ENCODE measurements at regions not wholly inside any gene's neighbourhood (a gene's known extent, or its start where the extent isn't known, plus 50 kb on each side); places are given as distances from the start of the nearest gene placed in this dataset.
"Not testable (repeated sequence)": the region's sequence is repeated elsewhere in the genome, so short reads cannot be mapped to it uniquely, and the experiment has no call there.

DNA sequence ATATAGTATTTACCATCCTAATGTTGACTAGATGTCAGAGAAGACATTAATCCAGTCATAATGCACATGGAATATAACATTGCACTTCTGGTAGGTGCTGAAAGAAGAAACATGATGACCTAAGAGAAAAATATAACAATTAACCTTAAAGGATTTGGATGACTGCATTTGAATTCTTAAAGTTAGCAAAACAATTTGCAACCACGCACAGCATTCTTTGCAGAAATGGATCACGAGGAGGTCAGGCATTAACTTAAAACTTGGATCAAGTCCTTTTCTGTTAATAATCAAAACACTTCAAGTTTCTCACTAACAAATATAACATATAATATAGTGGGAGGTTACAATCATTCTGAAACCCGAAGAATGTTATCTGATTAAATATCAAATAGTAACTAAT is 525.0 kb upstream of the SLITRK6 start:
- DNase-seq, result no peak
- intact Hi-C loops (cut with DNase I), result no loop called here
- no peaks in the 10 kb centered on the region for H3K36me3 ChIP-seq (replicated peaks in 1 of 2; ENCODE audit: insufficient read depth in 1 of 2, low read depth in 2 of 2)
- H3K4me3 ChIP-seq, result no peak overlapping the region
- no peak for ATAC-seq
- 47 to 55% methylated on average over 3 of the region's 3 CpGs for WGBS, 2 donors
- no peaks in the 10 kb centered on the region for H3K4me1 ChIP-seq
- TF ChIP-seq POLR2A (IDR thresholded peaks at IDR 0.05) (no peak), CTCF (IDR thresholded peaks at IDR 0.05) (no peak)
- no peaks in the 10 kb centered on the region for H3K9me3 ChIP-seq
- no peak overlapping the region for H3K27ac ChIP-seq
- H3K27me3 ChIP-seq, result no peaks in the 10 kb centered on the region

DNA sequence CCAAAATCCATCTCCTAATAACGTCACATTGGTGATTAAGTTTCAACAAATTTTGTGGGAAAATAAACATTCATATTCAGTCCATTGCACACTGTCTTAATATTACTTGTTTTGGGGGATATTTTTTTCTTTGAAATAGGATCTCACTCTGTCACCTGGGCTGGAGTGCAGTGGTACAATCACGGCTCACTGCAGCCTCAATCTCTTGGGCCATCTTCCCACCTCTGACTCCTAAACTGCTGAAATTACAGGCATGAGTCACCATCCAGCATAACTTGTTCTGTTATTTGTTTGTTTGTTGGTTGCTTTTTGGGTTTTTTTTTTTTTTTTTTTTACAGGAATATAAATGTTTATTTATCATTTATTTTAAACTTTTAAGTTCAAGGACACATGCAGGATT is 556.1 kb upstream of the SLITRK6 start:
- Histone ChIP-seq H3K36me3 (replicated peaks in 1 of 2; ENCODE audit: insufficient read depth in 1 of 2, low read depth in 2 of 2) (no peaks in the 10 kb centered on the region), H3K4me3 (no peak overlapping the region), H3K9me3 (no peaks in the 10 kb centered on the region), H3K27ac (no peak overlapping the region), H3K4me1 (no peaks in the 10 kb centered on the region), H3K27me3 (no peaks in the 10 kb centered on the region)
- TF ChIP-seq POLR2A (IDR thresholded peaks at IDR 0.05), result no peak
- TF ChIP-seq CTCF (IDR thresholded peaks at IDR 0.05), result no peak
- ATAC-seq (no peak), DNase-seq (no peak)
- intact Hi-C loops (cut with DNase I), result no loop called here
- WGBS, 2 donors, result 33 to 36% methylated on average over 2 of the region's 2 CpGs

DNA sequence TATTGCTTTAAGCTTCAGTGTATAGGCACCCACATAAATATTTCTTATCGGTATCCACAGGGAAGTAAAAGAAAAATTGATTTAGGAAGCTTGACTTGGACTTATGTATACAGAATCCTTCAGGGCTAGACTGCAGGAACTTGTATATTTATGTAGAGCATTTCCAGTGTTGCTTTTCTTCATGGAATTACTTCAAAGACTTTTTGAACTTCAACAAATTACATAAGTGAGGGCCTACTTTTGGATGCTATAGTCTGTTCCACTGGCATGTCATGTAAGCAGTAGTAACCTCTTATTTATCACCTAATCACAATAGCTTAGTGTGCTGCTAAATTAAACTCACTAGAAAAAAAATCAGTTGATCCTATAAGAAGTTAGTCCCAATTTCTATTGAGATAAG is 557.9 kb upstream of the SLITRK6 start:
- H3K4me3 ChIP-seq, result no peak overlapping the region
- H3K4me1 ChIP-seq, result no peaks in the 10 kb centered on the region
- no peak for ATAC-seq
- H3K27me3 ChIP-seq, result no peaks in the 10 kb centered on the region
- H3K27ac ChIP-seq, result no peak overlapping the region
- H3K36me3 ChIP-seq (replicated peaks in 1 of 2; ENCODE audit: insufficient read depth in 1 of 2, low read depth in 2 of 2), result no peaks in the 10 kb centered on the region
- no peak for TF ChIP-seq POLR2A (IDR thresholded peaks at IDR 0.05)
- no peak for TF ChIP-seq CTCF (IDR thresholded peaks at IDR 0.05)
- 48 to 52% methylated on average over 1 of the region's 1 CpG for WGBS, 2 donors
- DNase-seq, result no peak
- intact Hi-C loops (cut with DNase I), result no loop called here
- H3K9me3 ChIP-seq, result no peaks in the 10 kb centered on the region

DNA sequence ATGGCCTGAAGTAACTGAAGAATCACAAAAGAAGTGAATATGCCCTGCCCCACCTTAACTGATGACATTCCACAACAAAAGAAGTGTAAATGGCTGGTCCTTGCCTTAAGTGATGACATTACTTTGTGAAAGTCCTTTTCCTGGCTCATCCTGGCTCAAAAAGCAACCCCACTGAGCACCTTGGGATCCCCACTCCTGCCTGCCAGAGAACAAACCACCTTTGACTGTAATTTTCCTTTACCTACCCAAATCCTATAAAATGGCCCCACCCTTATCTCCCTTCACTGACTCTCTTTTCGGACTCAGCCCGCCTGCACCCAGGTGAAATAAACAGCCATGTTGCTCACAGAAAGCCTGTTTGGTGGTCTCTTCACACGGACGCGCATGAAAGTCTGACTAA is 564.5 kb upstream of the SLITRK6 start:
- DNase-seq; H3K4me1 ChIP-seq; H3K27me3 ChIP-seq; H3K27ac ChIP-seq; H3K36me3 ChIP-seq (replicated peaks in 1 of 2; ENCODE audit: insufficient read depth in 1 of 2, low read depth in 2 of 2); H3K9me3 ChIP-seq; intact Hi-C loops (cut with DNase I); ATAC-seq; H3K4me3 ChIP-seq: not testable (repeated sequence)
- WGBS, 2 donors, result 65 to 81% methylated on average over 5 of the region's 5 CpGs

- 77 to 81% methylated on average over 12 of the region's 12 CpGs for WGBS, 2 donors
- H3K4me1 ChIP-seq, result no peaks in the 10 kb centered on the region
- TF ChIP-seq CTCF (IDR thresholded peaks at IDR 0.05) (no peak), POLR2A (IDR thresholded peaks at IDR 0.05) (no peak)
- ATAC-seq (no peak), DNase-seq (no peak)
- intact Hi-C loops (cut with DNase I), result no loop called here
- H3K4me3 ChIP-seq, result no peak overlapping the region
- H3K36me3 ChIP-seq (replicated peaks in 1 of 2; ENCODE audit: insufficient read depth in 1 of 2, low read depth in 2 of 2), result no peaks in the 10 kb centered on the region
- H3K27me3 ChIP-seq, result no peaks in the 10 kb centered on the region
- H3K27ac ChIP-seq, result no peak overlapping the region
- H3K9me3 ChIP-seq, result no peaks in the 10 kb centered on the region
Observed at GRCh38 chr13:86368924-86369323, 569.7 kb upstream of the SLITRK6 start.

Data from body of pancreas (tissue), 4 donors.